Suprapubic skin (tissue), 3 donors: ENCODE measurements at regions not wholly inside any gene's neighbourhood (a gene's known extent, or its start where the extent isn't known, plus 50 kb on each side); places are given as distances from the start of the nearest gene placed in this dataset.

Experiments used
- EP300 ChIP-seq: sonication (generic); formaldehyde crosslinking; IDR thresholded peaks from one replicate; pipeline ENCODE4 v1.6.1; 2017; ENCODE audit warnings: antibody characterized with exemption
- POLR2A ChIP-seq, 2 donors: fragments of 450-650 bp; IDR thresholded peaks; one replicate each; pipeline ENCODE4 v1.6.1; 2017; ENCODE audit warnings: antibody characterized with exemption in 2 of 2, mild to moderate bottlenecking in 2 of 2, moderate library complexity in 2 of 2
- TF ChIP-seq, protein P1 (sequence below), 2 donors: fragments of 200-600 bp in 1 of 2; fragments of 450-650 bp in 1 of 2; sonication (generic) in 1 of 2; IDR thresholded peaks; one replicate each; pipeline ENCODE4 v1.5.1; 2016 to 2019; ENCODE audit warnings: antibody characterized with exemption in 2 of 2, mild to moderate bottlenecking in 1 of 2, moderate library complexity in 1 of 2

GRCh38 chrX:130529531-130529930, 127.7 kb downstream of the RBMX2 start:
- TF ChIP-seq, protein P1, sequence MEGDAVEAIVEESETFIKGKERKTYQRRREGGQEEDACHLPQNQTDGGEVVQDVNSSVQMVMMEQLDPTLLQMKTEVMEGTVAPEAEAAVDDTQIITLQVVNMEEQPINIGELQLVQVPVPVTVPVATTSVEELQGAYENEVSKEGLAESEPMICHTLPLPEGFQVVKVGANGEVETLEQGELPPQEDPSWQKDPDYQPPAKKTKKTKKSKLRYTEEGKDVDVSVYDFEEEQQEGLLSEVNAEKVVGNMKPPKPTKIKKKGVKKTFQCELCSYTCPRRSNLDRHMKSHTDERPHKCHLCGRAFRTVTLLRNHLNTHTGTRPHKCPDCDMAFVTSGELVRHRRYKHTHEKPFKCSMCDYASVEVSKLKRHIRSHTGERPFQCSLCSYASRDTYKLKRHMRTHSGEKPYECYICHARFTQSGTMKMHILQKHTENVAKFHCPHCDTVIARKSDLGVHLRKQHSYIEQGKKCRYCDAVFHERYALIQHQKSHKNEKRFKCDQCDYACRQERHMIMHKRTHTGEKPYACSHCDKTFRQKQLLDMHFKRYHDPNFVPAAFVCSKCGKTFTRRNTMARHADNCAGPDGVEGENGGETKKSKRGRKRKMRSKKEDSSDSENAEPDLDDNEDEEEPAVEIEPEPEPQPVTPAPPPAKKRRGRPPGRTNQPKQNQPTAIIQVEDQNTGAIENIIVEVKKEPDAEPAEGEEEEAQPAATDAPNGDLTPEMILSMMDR (IDR thresholded peaks at IDR 0.05) = no peak
- no peak for TF ChIP-seq POLR2A (IDR thresholded peaks at IDR 0.05)
- TF ChIP-seq EP300 = no peak
